NCI-H2107 (cell line): ENCODE measurements at regions not wholly inside any gene's neighbourhood (a gene's known extent, or its start where the extent isn't known, plus 50 kb on each side); places are given as distances from the start of the nearest gene placed in this dataset.

Source experiments
- DNase-seq: peaks from one replicate; lab custom pipeline; 2025; lab: John Stamatoyannopoulos, UW

GRCh38 chr17:45720386-45720785, 63.7 kb upstream of the CRHR1 start:
- DNase-seq, result no peak

GRCh38 chr17:45722161-45722560, 62.0 kb upstream of the CRHR1 start:
- DNase-seq, result no peak

- no peak for DNase-seq
These were observed 54.7 kb upstream of the CRHR1 start for GRCh38 chr17:45729294-45729907.

- DNase-seq, result no peak
These were observed 53.9 kb upstream of the CRHR1 start for GRCh38 chr17:45730192-45730591.

GRCh38 chr17:45731459-45731858, 52.7 kb upstream of the CRHR1 start:
- DNase-seq, result no peak

GRCh38 chr17:45732926-45733505, 51.1 kb upstream of the CRHR1 start:
- no peak for DNase-seq

GRCh38 chr17:45733781-45734180, 50.3 kb upstream of the CRHR1 start:
- DNase-seq, result no peak
